ENCODE measurements at regions not wholly inside any gene's neighbourhood (a gene's known extent, or its start where the extent isn't known, plus 50 kb on each side); places are given as distances from the start of the nearest gene placed in this dataset.

GRCh38 chr22:48340727-48341709 is 1486.7 kb downstream of the BRD1 start:
- H3K9me3 Mint-ChIP-seq: peaks cover 66% of the 10 kb centered on the region
- no peaks in the 10 kb centered on the region for H3K4me1 Mint-ChIP-seq (ENCODE audit: low read depth)
- no peak for TF ChIP-seq CTCF (IDR thresholded peaks at IDR 0.05)
- peaks cover 3% of the 10 kb centered on the region for H3K27me3 Mint-ChIP-seq (ENCODE audit: insufficient read depth)
- H3K36me3 Mint-ChIP-seq (ENCODE audit: low read depth): no peaks in the 10 kb centered on the region
- no peak overlapping the region for H3K27ac Mint-ChIP-seq
- DNase-seq: no peak
- no peak overlapping the region for H3K4me3 Mint-ChIP-seq

- Mint-ChIP-seq H3K27me3 (ENCODE audit: insufficient read depth) (peaks cover 3% of the 10 kb centered on the region), H3K36me3 (ENCODE audit: low read depth) (no peaks in the 10 kb centered on the region), H3K4me1 (ENCODE audit: low read depth) (no peaks in the 10 kb centered on the region), H3K4me3 (no peak overlapping the region), H3K9me3 (peaks cover 69% of the 10 kb centered on the region), H3K27ac (no peak overlapping the region)
- TF ChIP-seq CTCF (IDR thresholded peaks at IDR 0.05): no peak
- no peak for DNase-seq
These were observed 1487.5 kb downstream of the BRD1 start for GRCh38 chr22:48340191-48340590.

GRCh38 chr22:48338793-48339705 is 1488.6 kb downstream of the BRD1 start:
- DNase-seq: no peak
- Mint-ChIP-seq H3K27me3 (ENCODE audit: insufficient read depth) (peaks cover 3% of the 10 kb centered on the region), H3K9me3 (peaks cover 61% of the 10 kb centered on the region), H3K4me3 (no peak overlapping the region), H3K27ac (no peak overlapping the region), H3K36me3 (ENCODE audit: low read depth) (no peaks in the 10 kb centered on the region), H3K4me1 (ENCODE audit: low read depth) (no peaks in the 10 kb centered on the region)
- TF ChIP-seq CTCF (IDR thresholded peaks at IDR 0.05): no peak

- peaks cover 60% of the 10 kb centered on the region for H3K9me3 Mint-ChIP-seq
- TF ChIP-seq CTCF (IDR thresholded peaks at IDR 0.05): no peak
- H3K27me3 Mint-ChIP-seq (ENCODE audit: insufficient read depth): peaks cover 3% of the 10 kb centered on the region
- DNase-seq: no peak
- H3K4me1 Mint-ChIP-seq (ENCODE audit: low read depth): no peaks in the 10 kb centered on the region
- H3K27ac Mint-ChIP-seq: no peak overlapping the region
- no peak overlapping the region for H3K4me3 Mint-ChIP-seq
- no peaks in the 10 kb centered on the region for H3K36me3 Mint-ChIP-seq (ENCODE audit: low read depth)
These were observed 1489.5 kb downstream of the BRD1 start for GRCh38 chr22:48337957-48338792.
